B cell (primary cell): ENCODE measurements at regions not wholly inside any gene's neighbourhood (a gene's known extent, or its start where the extent isn't known, plus 50 kb on each side); places are given as distances from the start of the nearest gene placed in this dataset.

Source experiments
- ATAC-seq: fragments of 200-7000 bp; cut with Tn5 transposase; one replicate; pipeline ENCODE4 v1.10.0; 2021; ENCODE audit warnings: low read depth, mild to moderate bottlenecking, moderate number of reproducible peaks, moderate library complexity
- CTCF ChIA-PET: fragments of 350-600 bp; sonication (Branson Sonifier 250); formaldehyde crosslinking; loops from one replicate; lab custom pipeline; 2021; ENCODE audit warnings: antibody characterized with exemption, inconsistent platforms; lab: Charles Lee
- POLR2A ChIA-PET: fragments of 350-600 bp; sonication (Branson Sonifier 250); formaldehyde crosslinking; loops from one replicate; lab custom pipeline; 2021; ENCODE audit warnings: antibody characterized with exemption; lab: Charles Lee
- DNase-seq: peaks from one replicate; pipeline ENCODE4 v3.0.0; 2013
- H2AFZ ChIP-seq: 2 replicates; pipeline ENCODE4 v1.6.1; 2012; ENCODE audit warnings: mild to moderate bottlenecking, low read depth, low read length; ENCODE audit not compliant: insufficient read depth, poor library complexity, severe bottlenecking
- H3K27ac ChIP-seq, 2 donors: 1 replicate in 1 of 2; 2 replicates in 1 of 2; pipeline ENCODE4 v1.5.1; 2012 to 2013; ENCODE audit warnings: low read length in 2 of 2, mild to moderate bottlenecking in 2 of 2, moderate library complexity in 1 of 2
- H3K27me3 ChIP-seq, 4 experiments: fragments of 200-600 bp in 1 of 4; sonication (generic) in 1 of 4; replicated peaks in 1 of 4; 1 replicate in 2 of 4; 2 replicates in 2 of 4; pipeline versions ENCODE4 v1.6.1 to v1.7.0; 2013 to 2016; ENCODE audit warnings: low read length in 3 of 4, mild to moderate bottlenecking in 2 of 4, mixed read lengths in 1 of 4, moderate library complexity in 1 of 4; ENCODE audit not compliant: insufficient read depth in 4 of 4, control insufficient read depth in 3 of 4; ENCODE audit errors: control extremely low read depth in 1 of 4
- H3K36me3 ChIP-seq, 2 experiments: replicated peaks in 1 of 2; 1 replicate in 1 of 2; 2 replicates in 1 of 2; pipeline versions ENCODE4 v1.6.1 to v1.7.1; 2013; ENCODE audit warnings: low read length in 1 of 2; ENCODE audit not compliant: insufficient read depth in 2 of 2, control insufficient read depth in 1 of 2; ENCODE audit errors: control extremely low read depth in 1 of 2, extremely low read depth in 1 of 2
- H3K4me1 ChIP-seq, 2 donors: fragments of 200-600 bp in 1 of 2; sonication (generic) in 1 of 2; 1 replicate in 1 of 2; 2 replicates in 1 of 2; pipeline versions ENCODE4 v1.5.1 to v1.6.1; 2013 to 2017; ENCODE audit warnings: low read length in 2 of 2; ENCODE audit not compliant: control insufficient read depth in 2 of 2, insufficient read depth in 2 of 2
- H3K4me2 ChIP-seq: replicated peaks from 2 replicates; pipeline ENCODE3; 2012; ENCODE audit warnings: mild to moderate bottlenecking, low read depth, low read length; ENCODE audit not compliant: poor library complexity, severe bottlenecking
- H3K4me3 ChIP-seq, 5 experiments: fragments of 200-600 bp in 1 of 5; sonication (generic) in 1 of 5; 1 replicate in 3 of 5; 2 replicates in 2 of 5; pipeline versions ENCODE4 v1.5.1 to v1.7.0; 2011 to 2016; ENCODE audit warnings: low read length in 4 of 5, mild to moderate bottlenecking in 4 of 5, low read depth in 2 of 5, control low read depth in 1 of 5, moderate library complexity in 1 of 5; ENCODE audit not compliant: insufficient read depth in 1 of 5; ENCODE audit errors: control extremely low read depth in 1 of 5, extremely low read depth in 1 of 5
- H3K79me2 ChIP-seq: fragments of 200-600 bp; sonication (generic); one replicate; pipeline ENCODE4 v1.6.0; 2016; ENCODE audit warnings: low read length; ENCODE audit not compliant: control insufficient read depth, insufficient read depth
- H3K9ac ChIP-seq: fragments of 200-600 bp; sonication (generic); 2 replicates; pipeline ENCODE4 v1.6.1; 2017; ENCODE audit warnings: mild to moderate bottlenecking, low read length, moderate library complexity
- H3K9me3 ChIP-seq, 3 donors: one replicate each; pipeline versions ENCODE4 v1.6.1 to v1.7.1; 2013; ENCODE audit warnings: low read length in 2 of 3; ENCODE audit not compliant: control insufficient read depth in 2 of 3, insufficient read depth in 1 of 3; ENCODE audit errors: control extremely low read depth in 1 of 3
- H4K20me1 ChIP-seq: 2 replicates; pipeline ENCODE4 v1.6.0; 2012; ENCODE audit warnings: mild to moderate bottlenecking, low read length; ENCODE audit not compliant: insufficient read depth, control insufficient read depth, poor library complexity, severe bottlenecking
- H3K27ac Mint-ChIP-seq: one replicate; pipeline ENCODE4 v1.8.0; 2021; ENCODE audit warnings: mixed read lengths
- H3K27me3 Mint-ChIP-seq: one replicate; pipeline ENCODE4 v1.8.0; 2021; ENCODE audit warnings: mixed read lengths
- H3K4me1 Mint-ChIP-seq: one replicate; pipeline ENCODE4 v1.8.0; 2021; ENCODE audit warnings: mixed read lengths
- H3K4me3 Mint-ChIP-seq: one replicate; pipeline ENCODE4 v1.8.0; 2021; ENCODE audit warnings: mixed read lengths
- H3K9me3 Mint-ChIP-seq: one replicate; pipeline ENCODE4 v1.8.0; 2022; ENCODE audit warnings: mixed read lengths; ENCODE audit not compliant: insufficient read depth
- EZH2 ChIP-seq: IDR thresholded peaks from 2 replicates; pipeline ENCODE4 v1.6.1; 2012; ENCODE audit warnings: borderline replicate concordance, low read depth, mild to moderate bottlenecking, moderate library complexity, low read length; ENCODE audit not compliant: insufficient read depth, poor library complexity, severe bottlenecking
- WGBS: methylation state at CpG from one replicate; pipeline ENCODE4 v1.1.5; 2013; ENCODE audit warnings: missing lambda C conversion rate; ENCODE audit not compliant: insufficient coverage; 5-methylcytosine and 5-hydroxymethylcytosine counted together
- intact Hi-C: fragments of 100-400 bp; cut with micrococcal nuclease; formaldehyde crosslinking; loops from one replicate; pipeline ENCODE4 v1.10.0; 2022
- TF ChIP-seq, protein P1 (sequence below): fragments of 200-600 bp; IDR thresholded peaks from one replicate; pipeline ENCODE4 v1.8.0; 2022; ENCODE audit warnings: antibody characterized with exemption, mild to moderate bottlenecking

DNA sequence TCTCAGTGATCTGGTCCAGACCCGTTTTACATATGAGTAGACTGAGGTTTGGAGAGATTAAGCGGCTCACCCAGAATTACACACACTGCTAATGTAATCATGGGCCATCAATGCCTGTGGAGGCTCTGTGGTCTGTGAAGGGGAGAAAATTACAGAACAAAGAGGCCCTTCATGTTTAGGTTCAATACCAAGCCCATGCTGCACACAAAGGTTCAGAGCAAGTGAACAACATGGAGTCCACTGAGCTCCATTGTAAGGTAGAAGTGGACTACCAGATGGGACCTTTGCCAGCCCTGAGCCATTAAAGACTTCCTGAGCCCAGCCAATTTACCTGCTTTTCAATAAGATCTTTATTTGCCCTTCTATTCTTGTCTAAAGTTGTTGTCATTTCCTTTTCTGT lies 109.8 kb downstream of the LUZP4 start:
- Histone ChIP-seq H3K27me3 (no peaks in the 10 kb centered on the region), H3K4me1 (no peaks in the 10 kb centered on the region), H3K4me3 (no peak overlapping the region), H3K79me2 (no peaks in the 10 kb centered on the region), H2AFZ (no peak overlapping the region), H4K20me1 (no peaks in the 10 kb centered on the region), H3K9ac (no peak overlapping the region), H3K27ac (no peak overlapping the region), H3K36me3 (no peaks in the 10 kb centered on the region), H3K4me2 (no peak overlapping the region), H3K9me3 (no peaks in the 10 kb centered on the region)
- no peak for ATAC-seq
- TF ChIP-seq EZH2, result no peak
- TF ChIP-seq, protein P1, sequence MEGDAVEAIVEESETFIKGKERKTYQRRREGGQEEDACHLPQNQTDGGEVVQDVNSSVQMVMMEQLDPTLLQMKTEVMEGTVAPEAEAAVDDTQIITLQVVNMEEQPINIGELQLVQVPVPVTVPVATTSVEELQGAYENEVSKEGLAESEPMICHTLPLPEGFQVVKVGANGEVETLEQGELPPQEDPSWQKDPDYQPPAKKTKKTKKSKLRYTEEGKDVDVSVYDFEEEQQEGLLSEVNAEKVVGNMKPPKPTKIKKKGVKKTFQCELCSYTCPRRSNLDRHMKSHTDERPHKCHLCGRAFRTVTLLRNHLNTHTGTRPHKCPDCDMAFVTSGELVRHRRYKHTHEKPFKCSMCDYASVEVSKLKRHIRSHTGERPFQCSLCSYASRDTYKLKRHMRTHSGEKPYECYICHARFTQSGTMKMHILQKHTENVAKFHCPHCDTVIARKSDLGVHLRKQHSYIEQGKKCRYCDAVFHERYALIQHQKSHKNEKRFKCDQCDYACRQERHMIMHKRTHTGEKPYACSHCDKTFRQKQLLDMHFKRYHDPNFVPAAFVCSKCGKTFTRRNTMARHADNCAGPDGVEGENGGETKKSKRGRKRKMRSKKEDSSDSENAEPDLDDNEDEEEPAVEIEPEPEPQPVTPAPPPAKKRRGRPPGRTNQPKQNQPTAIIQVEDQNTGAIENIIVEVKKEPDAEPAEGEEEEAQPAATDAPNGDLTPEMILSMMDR, result no peak
- Mint-ChIP-seq H3K27me3 (no peaks in the 10 kb centered on the region), H3K4me1 (no peaks in the 10 kb centered on the region), H3K9me3 (no peaks in the 10 kb centered on the region), H3K27ac (no peak overlapping the region), H3K4me3 (no peak overlapping the region)
- POLR2A ChIA-PET, result no interaction called here
- no CpG with 5 or more reads among the region's 2 CpGs for WGBS
- intact Hi-C loops, result no loop called here
- no peak for DNase-seq
- CTCF ChIA-PET, result no interaction called here

GRCh38 chrX:115400960-115401359 lies 111.4 kb downstream of the LUZP4 start:
- no peak for ATAC-seq

More at GRCh38 chrX:115400960-115401359, 111.4 kb downstream of the LUZP4 start:
- Mint-ChIP-seq H3K27ac (no peak overlapping the region), H3K9me3 (no peaks in the 10 kb centered on the region), H3K27me3 (no peaks in the 10 kb centered on the region), H3K4me3 (no peak overlapping the region), H3K4me1 (no peaks in the 10 kb centered on the region)
- H3K9me3 ChIP-seq, result no peaks in the 10 kb centered on the region
- no peak for DNase-seq
- H3K9ac ChIP-seq, result no peak overlapping the region
- H3K27me3 ChIP-seq, result no peaks in the 10 kb centered on the region
- H3K4me2 ChIP-seq, result no peak overlapping the region
- no peak for TF ChIP-seq EZH2
- TF ChIP-seq, protein P1, result no peak
- ChIA-PET POLR2A (no interaction called here), CTCF (no interaction called here)
- H3K4me3 ChIP-seq, result no peak overlapping the region
- H4K20me1 ChIP-seq, result no peaks in the 10 kb centered on the region
- intact Hi-C loops, result no loop called here
- no peaks in the 10 kb centered on the region for H3K36me3 ChIP-seq
- no peak overlapping the region for H3K27ac ChIP-seq
- no peak overlapping the region for H2AFZ ChIP-seq
- WGBS, result 86% methylated on average over 3 of the region's 3 CpGs
- H3K4me1 ChIP-seq, result no peaks in the 10 kb centered on the region
- no peaks in the 10 kb centered on the region for H3K79me2 ChIP-seq
